Astrocyte of the spinal cord (primary cell): ENCODE measurements at regions not wholly inside any gene's neighbourhood (a gene's known extent, or its start where the extent isn't known, plus 50 kb on each side); places are given as distances from the start of the nearest gene placed in this dataset.

ENCODE experiments used
- DNase-seq: peaks from one replicate; pipeline ENCODE4 v3.0.0; 2011; ENCODE audit warnings: low read depth, low spot score
- H3K4me3 ChIP-seq: 2 replicates; pipeline ENCODE4 v1.5.1; 2011; ENCODE audit warnings: low read depth, mild to moderate bottlenecking, low read length, moderate library complexity
- CTCF ChIP-seq: IDR thresholded peaks from 2 replicates; pipeline ENCODE4 v1.5.1; 2012; ENCODE audit warnings: low read depth, mild to moderate bottlenecking, low read length, inconsistent platforms
- in situ Hi-C: cut with HindIII; loops from 2 replicates; pipeline ENCODE4 v1.10.0; 2017; ENCODE audit warnings: low sequenced_read_pairs

GRCh38 chr12:43261701-43262100, 290.3 kb downstream of the ADAMTS20 start:
- TF ChIP-seq CTCF, result no peak
- DNase-seq, result peak; percentile 34
- in situ Hi-C loops, result no loop called here
- H3K4me3 ChIP-seq, result no peak overlapping the region

- no peak overlapping the region for H3K4me3 ChIP-seq
- no peak for DNase-seq
- TF ChIP-seq CTCF, result no peak
- in situ Hi-C loops, result no loop called here
Observed at GRCh38 chr12:43255522-43256111, 296.4 kb downstream of the ADAMTS20 start.

GRCh38 chr12:43252585-43252984, 299.4 kb downstream of the ADAMTS20 start:
- DNase-seq, result no peak
- no peak overlapping the region for H3K4me3 ChIP-seq
- in situ Hi-C loops, result no loop called here
- no peak for TF ChIP-seq CTCF

GRCh38 chr12:43245947-43246346, 306.1 kb downstream of the ADAMTS20 start:
- in situ Hi-C loops, result no loop called here
- TF ChIP-seq CTCF, result no peak
- H3K4me3 ChIP-seq, result no peak overlapping the region
- no peak for DNase-seq

GRCh38 chr12:43241986-43242385, 310.0 kb downstream of the ADAMTS20 start:
- DNase-seq, result peak; percentile 50
- in situ Hi-C loops, result no loop called here
- TF ChIP-seq CTCF, result no peak
- H3K4me3 ChIP-seq, result no peak overlapping the region

GRCh38 chr12:43238281-43238680, 313.7 kb downstream of the ADAMTS20 start:
- no peak overlapping the region for H3K4me3 ChIP-seq
- no peak for DNase-seq
- no peak for TF ChIP-seq CTCF
- in situ Hi-C loops, result no loop called here
